ENCODE measurements at regions not wholly inside any gene's neighbourhood (a gene's known extent, or its start where the extent isn't known, plus 50 kb on each side); places are given as distances from the start of the nearest gene placed in this dataset.

GRCh38 chr20:11101696-11102095 is 427.9 kb upstream of the JAG1 start:
- H3K79me2 ChIP-seq (ENCODE audit: insufficient read depth, low read length): no peaks in the 10 kb centered on the region
- TF ChIP-seq SP1 (IDR thresholded peaks at IDR 0.05; ENCODE audit: low read depth) (no peak), SIN3A (IDR thresholded peaks at IDR 0.05; ENCODE audit: low read depth) (no peak), FOSL1 (IDR thresholded peaks at IDR 0.05; ENCODE audit: low read depth) (no peak), JUND (IDR thresholded peaks at IDR 0.05) (no peak), EGR1 (IDR thresholded peaks at IDR 0.05; ENCODE audit: low read depth) (no peak), MAX (IDR thresholded peaks at IDR 0.05) (no peak), SRF (IDR thresholded peaks at IDR 0.05; ENCODE audit: low read depth) (no peak), ELF1 (IDR thresholded peaks at IDR 0.05; ENCODE audit: borderline replicate concordance, low read depth) (no peak), RAD21 (IDR thresholded peaks at IDR 0.05; ENCODE audit: low read depth) (no peak)
- H3K27ac ChIP-seq (ENCODE audit: low read depth, low read length): no peak overlapping the region
- DNase-seq (ENCODE audit: low read depth, low spot score): no peak
- no peak overlapping the region for H3K9ac ChIP-seq (ENCODE audit: low read length)
- no peak for ATAC-seq
- no peaks in the 10 kb centered on the region for H3K27me3 ChIP-seq (ENCODE audit: insufficient read depth, low read length)
- no peak overlapping the region for H3K4me2 ChIP-seq (ENCODE audit: low read length)
- H3K9me3 ChIP-seq (ENCODE audit: control insufficient read depth in 1 of 2, insufficient read depth in 1 of 2, low read depth in 1 of 2, low read length in 2 of 2): no peaks in the 10 kb centered on the region
- no peaks in the 10 kb centered on the region for H3K9me2 ChIP-seq (ENCODE audit: insufficient read depth)
- H4K20me1 ChIP-seq (ENCODE audit: insufficient read depth): no peaks in the 10 kb centered on the region
- H3K36me3 ChIP-seq (ENCODE audit: control insufficient read depth in 1 of 2, insufficient read depth in 2 of 2, low read length in 2 of 2): no peaks in the 10 kb centered on the region
- CTCF ChIA-PET: no interaction called here
- no peak overlapping the region for H3K4me3 ChIP-seq (replicated peaks in 1 of 2; ENCODE audit: low read depth in 1 of 2, low read length in 2 of 2)
- BruUV-seq (replicated peaks): no TSS peak
- no peaks in the 10 kb centered on the region for H3K4me1 ChIP-seq (ENCODE audit: control insufficient read depth in 1 of 2, insufficient read depth in 2 of 2, low read length in 2 of 2)
- no peak overlapping the region for H2AFZ ChIP-seq (ENCODE audit: low read depth, low read length, poor library complexity, severe bottlenecking)
- RAD21 ChIA-PET (ENCODE audit: low non-redundant PET in 1 of 2, low total read pairs in 2 of 2, uncharacterized antibody in 2 of 2, unreplicated experiment in 2 of 2): no interaction called here
- intact Hi-C loops (cut with micrococcal nuclease): no loop called here
- POLR2A ChIA-PET: no interaction called here

- POLR2A ChIA-PET: no interaction called here
- H3K9ac ChIP-seq (ENCODE audit: low read length): no peak overlapping the region
- TF ChIP-seq ATF3 (IDR thresholded peaks at IDR 0.05) (no peak), CEBPB (IDR thresholded peaks at IDR 0.05; ENCODE audit: low read depth) (no peak), SIN3A (IDR thresholded peaks at IDR 0.05; ENCODE audit: low read depth) (no peak)
- CTCF ChIA-PET: no interaction called here
- intact Hi-C loops (cut with micrococcal nuclease): no loop called here
- DNase-seq (ENCODE audit: low read depth, low spot score) (no peak), ATAC-seq (no peak)
- H3K4me2 ChIP-seq (ENCODE audit: low read length): no peak overlapping the region
- H3K27me3 ChIP-seq (ENCODE audit: insufficient read depth, low read length): no peaks in the 10 kb centered on the region
- H2AFZ ChIP-seq (ENCODE audit: low read depth, low read length, poor library complexity, severe bottlenecking): no peak overlapping the region
- no peaks in the 10 kb centered on the region for H3K9me2 ChIP-seq (ENCODE audit: insufficient read depth)
- H3K79me2 ChIP-seq (ENCODE audit: insufficient read depth, low read length): no peaks in the 10 kb centered on the region
- H3K9me3 ChIP-seq (ENCODE audit: control insufficient read depth in 1 of 2, insufficient read depth in 1 of 2, low read depth in 1 of 2, low read length in 2 of 2): no peaks in the 10 kb centered on the region
- no peaks in the 10 kb centered on the region for H3K4me1 ChIP-seq (ENCODE audit: control insufficient read depth in 1 of 2, insufficient read depth in 2 of 2, low read length in 2 of 2)
- no peaks in the 10 kb centered on the region for H4K20me1 ChIP-seq (ENCODE audit: insufficient read depth)
- no peak overlapping the region for H3K27ac ChIP-seq (ENCODE audit: low read depth, low read length)
- BruUV-seq (replicated peaks): no TSS peak
- no peaks in the 10 kb centered on the region for H3K36me3 ChIP-seq (ENCODE audit: control insufficient read depth in 1 of 2, insufficient read depth in 2 of 2, low read length in 2 of 2)
- H3K4me3 ChIP-seq (replicated peaks in 1 of 2; ENCODE audit: low read depth in 1 of 2, low read length in 2 of 2): no peak overlapping the region
- RAD21 ChIA-PET (ENCODE audit: low non-redundant PET in 1 of 2, low total read pairs in 2 of 2, uncharacterized antibody in 2 of 2, unreplicated experiment in 2 of 2): no interaction called here
These were observed 430.1 kb upstream of the JAG1 start for GRCh38 chr20:11103866-11104265.
